GM13976 (cell line): ENCODE measurements at regions not wholly inside any gene's neighbourhood (a gene's known extent, or its start where the extent isn't known, plus 50 kb on each side); places are given as distances from the start of the nearest gene placed in this dataset.

Experiments
- DNase-seq: peaks from one replicate; pipeline ENCODE4 v3.0.0; 2012; ENCODE audit warnings: low spot score
- in situ Hi-C: fragments of 300-500 bp; cut with MboI; formaldehyde crosslinking; loops from one replicate; pipeline ENCODE4 v1.12.0; 2022; ENCODE audit warnings: low sequenced_read_pairs, mixed read lengths, inconsistent platforms; ENCODE audit not compliant: unreplicated experiment
- TF ChIP-seq, protein P1 (sequence below): IDR thresholded peaks from 2 replicates; pipeline ENCODE4 v1.5.1; 2012; ENCODE audit warnings: borderline replicate concordance, mild to moderate bottlenecking; ENCODE audit not compliant: insufficient read depth; ENCODE audit errors: extremely low read depth, missing control alignments, control extremely low read depth

- DNase-seq: no peak
- TF ChIP-seq, protein P1, sequence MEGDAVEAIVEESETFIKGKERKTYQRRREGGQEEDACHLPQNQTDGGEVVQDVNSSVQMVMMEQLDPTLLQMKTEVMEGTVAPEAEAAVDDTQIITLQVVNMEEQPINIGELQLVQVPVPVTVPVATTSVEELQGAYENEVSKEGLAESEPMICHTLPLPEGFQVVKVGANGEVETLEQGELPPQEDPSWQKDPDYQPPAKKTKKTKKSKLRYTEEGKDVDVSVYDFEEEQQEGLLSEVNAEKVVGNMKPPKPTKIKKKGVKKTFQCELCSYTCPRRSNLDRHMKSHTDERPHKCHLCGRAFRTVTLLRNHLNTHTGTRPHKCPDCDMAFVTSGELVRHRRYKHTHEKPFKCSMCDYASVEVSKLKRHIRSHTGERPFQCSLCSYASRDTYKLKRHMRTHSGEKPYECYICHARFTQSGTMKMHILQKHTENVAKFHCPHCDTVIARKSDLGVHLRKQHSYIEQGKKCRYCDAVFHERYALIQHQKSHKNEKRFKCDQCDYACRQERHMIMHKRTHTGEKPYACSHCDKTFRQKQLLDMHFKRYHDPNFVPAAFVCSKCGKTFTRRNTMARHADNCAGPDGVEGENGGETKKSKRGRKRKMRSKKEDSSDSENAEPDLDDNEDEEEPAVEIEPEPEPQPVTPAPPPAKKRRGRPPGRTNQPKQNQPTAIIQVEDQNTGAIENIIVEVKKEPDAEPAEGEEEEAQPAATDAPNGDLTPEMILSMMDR: no peak
- in situ Hi-C loops: no loop called here
Measured at GRCh38 chr20:56711018-56711417, 81.9 kb downstream of the TFAP2C start.

- in situ Hi-C loops: no loop called here
- TF ChIP-seq, protein P1: no peak
- DNase-seq: no peak
Measured at GRCh38 chr20:56715309-56715708, 86.2 kb downstream of the TFAP2C start.

DNA sequence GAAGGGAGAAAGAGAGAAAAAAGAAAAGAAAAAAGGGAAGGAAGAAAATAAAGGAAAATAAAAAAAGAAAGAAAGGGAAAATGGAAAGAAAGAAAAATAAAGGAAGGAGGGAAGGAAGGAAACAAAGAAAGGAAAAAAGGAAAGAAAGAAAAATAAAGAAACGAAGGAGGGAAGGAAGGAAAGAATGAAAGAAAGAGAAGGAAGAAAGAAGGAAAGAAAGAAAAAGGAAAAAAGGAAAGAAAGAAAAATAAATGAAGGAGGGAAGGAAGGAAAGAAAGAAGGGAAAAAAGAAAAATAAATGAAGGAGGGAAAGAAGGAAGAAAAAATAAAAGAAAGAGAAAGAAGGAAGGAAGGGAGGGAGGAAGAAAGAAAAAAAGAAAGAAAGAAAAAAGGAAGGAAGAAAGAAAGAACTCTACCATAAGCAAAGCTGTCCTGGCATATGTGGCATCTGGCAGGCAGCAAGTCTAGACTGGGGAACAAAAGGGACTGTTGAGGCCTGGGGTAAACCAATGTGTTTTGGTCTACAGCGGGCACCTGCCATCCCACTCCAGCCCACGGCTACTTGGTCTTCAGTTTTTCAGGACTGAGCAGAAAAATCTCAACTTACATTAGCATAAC is 86.9 kb downstream of the TFAP2C start:
- in situ Hi-C loops: no loop called here
- no peak for DNase-seq
- TF ChIP-seq, protein P1: no peak

DNA sequence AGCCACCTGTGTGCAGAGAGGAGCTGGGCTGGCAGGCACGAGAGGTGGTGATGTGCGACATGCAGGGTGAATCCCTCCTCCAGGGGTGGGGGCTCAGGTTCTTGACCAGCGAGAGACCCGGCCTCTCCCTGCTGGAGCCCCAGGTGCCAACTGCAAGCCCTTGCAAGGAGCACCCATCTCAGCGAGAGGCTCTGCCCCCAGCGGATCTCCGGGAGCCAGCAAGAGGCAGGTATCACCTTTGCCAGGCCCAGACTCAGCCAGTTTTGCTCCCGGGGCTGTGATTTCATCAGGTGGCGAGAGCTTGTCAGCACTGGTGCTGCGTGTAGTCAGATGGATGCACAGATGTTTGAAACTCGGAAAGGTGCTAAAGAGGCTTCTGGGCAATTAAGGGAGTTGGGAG is 87.7 kb downstream of the TFAP2C start:
- DNase-seq: no peak
- in situ Hi-C loops: no loop called here
- TF ChIP-seq, protein P1: no peak

GRCh38 chr20:56718816-56719215 is 89.7 kb downstream of the TFAP2C start:
- TF ChIP-seq, protein P1: no peak
- DNase-seq: no peak
- in situ Hi-C loops: no loop called here

- in situ Hi-C loops: no loop called here
- no peak for DNase-seq
Measured at GRCh38 chr20:56720620-56721213, 91.6 kb downstream of the TFAP2C start.

More at GRCh38 chr20:56720620-56721213, 91.6 kb downstream of the TFAP2C start:
- TF ChIP-seq, protein P1: no peak
